ENCODE measurements at regions not wholly inside any gene's neighbourhood (a gene's known extent, or its start where the extent isn't known, plus 50 kb on each side); places are given as distances from the start of the nearest gene placed in this dataset.
"Not testable (repeated sequence)": the region's sequence is repeated elsewhere in the genome, so short reads cannot be mapped to it uniquely, and the experiment has no call there.

GRCh38 chrX:66992077-66992476 is 353.2 kb upstream of the EDA2R start:
- H3K36me3 Mint-ChIP-seq, POLR2A ChIA-PET, ATAC-seq, H3K27ac Mint-ChIP-seq, DNase-seq, H3K4me1 Mint-ChIP-seq, H3K27me3 Mint-ChIP-seq, H3K4me3 Mint-ChIP-seq, H3K9me3 Mint-ChIP-seq: not testable (repeated sequence)

GRCh38 chrX:66988331-66988730 is 349.5 kb upstream of the EDA2R start:
- DNase-seq (no peak), ATAC-seq (no peak)
- no peak overlapping the region for H3K4me3 Mint-ChIP-seq
- POLR2A ChIA-PET = no interaction called here
- H3K36me3 Mint-ChIP-seq = no peaks in the 10 kb centered on the region
- H3K27me3 Mint-ChIP-seq = no peaks in the 10 kb centered on the region
- no peaks in the 10 kb centered on the region for H3K4me1 Mint-ChIP-seq
- peaks cover 0 to 3% (median 0%) of the 10 kb centered on the region in 9 donors for H3K9me3 Mint-ChIP-seq
- no peak overlapping the region for H3K27ac Mint-ChIP-seq

GRCh38 chrX:66961665-66962064 is 322.8 kb upstream of the EDA2R start:
- H3K4me1 Mint-ChIP-seq = no peaks in the 10 kb centered on the region
- DNase-seq (no peak), ATAC-seq (no peak)
- H3K36me3 Mint-ChIP-seq = peaks cover 0 to 13% (median 0%) of the 10 kb centered on the region in 3 donors
- no peak overlapping the region for H3K27ac Mint-ChIP-seq
- no peak overlapping the region for H3K4me3 Mint-ChIP-seq
- peaks cover 0 to 52% (median 14%) of the 10 kb centered on the region in 9 donors for H3K9me3 Mint-ChIP-seq
- H3K27me3 Mint-ChIP-seq = no peaks in the 10 kb centered on the region
- POLR2A ChIA-PET = no interaction called here

- POLR2A ChIA-PET = no interaction called here
- DNase-seq (no peak), ATAC-seq (no peak)
- Mint-ChIP-seq H3K4me3 (no peak overlapping the region), H3K36me3 (peaks cover 0 to 14% (median 0%) of the 10 kb centered on the region in 3 donors), H3K27ac (no peak overlapping the region), H3K9me3 (peaks cover 0 to 34% (median 9%) of the 10 kb centered on the region in 9 donors), H3K4me1 (no peaks in the 10 kb centered on the region), H3K27me3 (no peaks in the 10 kb centered on the region)
Measured at GRCh38 chrX:66931713-66932112, 292.8 kb upstream of the EDA2R start.

- not testable (repeated sequence) for H3K27me3 Mint-ChIP-seq
Measured at GRCh38 chrX:66930516-66930915, 291.6 kb upstream of the EDA2R start.

GRCh38 chrX:66920296-66920695 is 281.4 kb upstream of the EDA2R start:
- Mint-ChIP-seq H3K36me3 (peaks cover 0 to 4% (median 0%) of the 10 kb centered on the region in 3 donors), H3K4me3 (no peak overlapping the region), H3K4me1 (no peaks in the 10 kb centered on the region), H3K9me3 (peaks cover 0 to 6% (median 0%) of the 10 kb centered on the region in 9 donors), H3K27ac (no peak overlapping the region), H3K27me3 (no peaks in the 10 kb centered on the region)
- ATAC-seq = no peak
- POLR2A ChIA-PET = no interaction called here
- no peak for DNase-seq

More at GRCh38 chrX:66930516-66930915, 291.6 kb upstream of the EDA2R start:
- H3K27ac Mint-ChIP-seq, POLR2A ChIA-PET, H3K4me1 Mint-ChIP-seq, DNase-seq, ATAC-seq, H3K4me3 Mint-ChIP-seq: not testable (repeated sequence)
- peaks cover 0 to 34% (median 9%) of the 10 kb centered on the region in 9 donors for H3K9me3 Mint-ChIP-seq
- H3K36me3 Mint-ChIP-seq = peaks cover 0 to 14% (median 0%) of the 10 kb centered on the region in 3 donors

GRCh38 chrX:66919280-66919832 is 280.5 kb upstream of the EDA2R start:
- POLR2A ChIA-PET = no interaction called here
- peaks cover 0 to 4% (median 0%) of the 10 kb centered on the region in 3 donors for H3K36me3 Mint-ChIP-seq
- no peaks in the 10 kb centered on the region for H3K27me3 Mint-ChIP-seq
- ATAC-seq (no peak), DNase-seq (no peak)
- no peaks in the 10 kb centered on the region for H3K4me1 Mint-ChIP-seq
- H3K9me3 Mint-ChIP-seq = peaks cover 0 to 8% (median 0%) of the 10 kb centered on the region in 9 donors
- H3K27ac Mint-ChIP-seq = no peak overlapping the region
- H3K4me3 Mint-ChIP-seq = no peak overlapping the region

GRCh38 chrX:66918511-66918910 is 279.6 kb upstream of the EDA2R start:
- Mint-ChIP-seq H3K4me3 (no peak overlapping the region), H3K27me3 (no peaks in the 10 kb centered on the region), H3K9me3 (peaks cover 0 to 5% (median 0%) of the 10 kb centered on the region in 9 donors), H3K4me1 (no peaks in the 10 kb centered on the region), H3K36me3 (peaks cover 0 to 4% (median 0%) of the 10 kb centered on the region in 3 donors), H3K27ac (no peak overlapping the region)
- POLR2A ChIA-PET = no interaction called here
- ATAC-seq = no peak
- DNase-seq = no peak

- Mint-ChIP-seq H3K4me3 (no peak overlapping the region), H3K4me1 (no peaks in the 10 kb centered on the region), H3K9me3 (peaks cover 0 to 5% (median 0%) of the 10 kb centered on the region in 9 donors), H3K27ac (no peak overlapping the region), H3K27me3 (no peaks in the 10 kb centered on the region), H3K36me3 (peaks cover 0 to 4% (median 0%) of the 10 kb centered on the region in 3 donors)
- peak in 1 of 10 donors; percentile 21 for DNase-seq
- POLR2A ChIA-PET = no interaction called here
- ATAC-seq = no peak
Measured at GRCh38 chrX:66915893-66916292, 277.0 kb upstream of the EDA2R start.

- H3K36me3 Mint-ChIP-seq = peaks cover 0 to 4% (median 0%) of the 10 kb centered on the region in 3 donors
- H3K27me3 Mint-ChIP-seq = no peaks in the 10 kb centered on the region
- ATAC-seq (no peak), DNase-seq (no peak)
- H3K9me3 Mint-ChIP-seq = peaks cover 0 to 5% (median 0%) of the 10 kb centered on the region in 9 donors
- no peak overlapping the region for H3K4me3 Mint-ChIP-seq
- POLR2A ChIA-PET = no interaction called here
- H3K27ac Mint-ChIP-seq = no peak overlapping the region
- no peaks in the 10 kb centered on the region for H3K4me1 Mint-ChIP-seq
Measured at GRCh38 chrX:66914080-66914479, 275.2 kb upstream of the EDA2R start.

- H3K4me1 Mint-ChIP-seq = no peaks in the 10 kb centered on the region
- ATAC-seq (no peak), DNase-seq (no peak)
- POLR2A ChIA-PET = no interaction called here
- no peak overlapping the region for H3K27ac Mint-ChIP-seq
- no peak overlapping the region for H3K4me3 Mint-ChIP-seq
- no peaks in the 10 kb centered on the region for H3K27me3 Mint-ChIP-seq
- no peaks in the 10 kb centered on the region for H3K36me3 Mint-ChIP-seq
- H3K9me3 Mint-ChIP-seq = peaks cover 0 to 5% (median 0%) of the 10 kb centered on the region in 9 donors
Measured at GRCh38 chrX:66912417-66912816, 273.5 kb upstream of the EDA2R start.

- Mint-ChIP-seq H3K4me3 (no peak overlapping the region), H3K4me1 (no peaks in the 10 kb centered on the region), H3K36me3 (no peaks in the 10 kb centered on the region), H3K9me3 (no peaks in the 10 kb centered on the region), H3K27ac (no peak overlapping the region), H3K27me3 (no peaks in the 10 kb centered on the region)
- no peak for DNase-seq
- no peak for ATAC-seq
- POLR2A ChIA-PET = no interaction called here
Measured at GRCh38 chrX:66902081-66902480, 263.2 kb upstream of the EDA2R start.

- no peak for ATAC-seq
- Mint-ChIP-seq H3K4me1 (no peaks in the 10 kb centered on the region), H3K27me3 (peaks cover 0 to 1% (median 0%) of the 10 kb centered on the region in 5 donors), H3K4me3 (no peak overlapping the region), H3K27ac (no peak overlapping the region), H3K9me3 (no peaks in the 10 kb centered on the region), H3K36me3 (no peaks in the 10 kb centered on the region)
- no peak for DNase-seq
- POLR2A ChIA-PET = no interaction called here
Measured at GRCh38 chrX:66900886-66901285, 262.0 kb upstream of the EDA2R start.

- peaks cover 0 to 3% (median 0%) of the 10 kb centered on the region in 9 donors for H3K9me3 Mint-ChIP-seq
- no peaks in the 10 kb centered on the region for H3K36me3 Mint-ChIP-seq
- no peak for DNase-seq
- POLR2A ChIA-PET = no interaction called here
- H3K4me3 Mint-ChIP-seq = no peak overlapping the region
- H3K27ac Mint-ChIP-seq = no peak overlapping the region
- H3K27me3 Mint-ChIP-seq = peaks cover 0 to under 1% (median 0%) of the 10 kb centered on the region in 5 donors
- no peak for ATAC-seq
- no peaks in the 10 kb centered on the region for H3K4me1 Mint-ChIP-seq
Measured at GRCh38 chrX:66892004-66892403, 253.1 kb upstream of the EDA2R start.

Data from naive thymus-derived CD8-positive, alpha-beta T cell (primary cell).